ENCODE measurements at regions not wholly inside any gene's neighbourhood (a gene's known extent, or its start where the extent isn't known, plus 50 kb on each side); places are given as distances from the start of the nearest gene placed in this dataset.

GRCh38 chr15:39331584-39331983, 249.3 kb upstream of the THBS1 start:
- H3K36me3 ChIP-seq (ENCODE audit: control insufficient read depth in 4 of 4, insufficient read depth in 4 of 4, low read length in 4 of 4) = no peaks in the 10 kb centered on the region
- no peaks in the 10 kb centered on the region for H3K27me3 ChIP-seq (ENCODE audit: control insufficient read depth in 3 of 3, insufficient read depth in 3 of 3, low read length in 2 of 3)
- peaks cover 0 to 2% (median 0%) of the 10 kb centered on the region in 5 donors for H3K4me1 ChIP-seq (ENCODE audit: control insufficient read depth in 5 of 5, insufficient read depth in 5 of 5, low read length in 5 of 5)
- no peak overlapping the region for H3K27ac ChIP-seq (ENCODE audit: low read depth in 1 of 2, low read length in 1 of 2)
- no peak overlapping the region for H3K4me3 ChIP-seq
- TF ChIP-seq CTCF (IDR thresholded peaks at IDR 0.05; ENCODE audit: control extremely low read depth, extremely low read depth) = no peak
- no peak for DNase-seq
- WGBS, 2 donors = 81 to 93% methylated on average over 3 of the region's 3 CpGs
- H3K9ac ChIP-seq (ENCODE audit: insufficient read depth in 1 of 2, low read length in 2 of 2) = no peak overlapping the region
- no peak for ATAC-seq (ENCODE audit: insufficient read depth, low FRiP score)
- no peaks in the 10 kb centered on the region for H3K9me3 ChIP-seq (ENCODE audit: control insufficient read depth in 4 of 4, insufficient read depth in 3 of 4, low read length in 3 of 4)

- H3K4me1 ChIP-seq (ENCODE audit: control insufficient read depth in 5 of 5, insufficient read depth in 5 of 5, low read length in 5 of 5) = peaks cover 0 to 4% (median 0%) of the 10 kb centered on the region in 5 donors
- no peaks in the 10 kb centered on the region for H3K27me3 ChIP-seq (ENCODE audit: control insufficient read depth in 3 of 3, insufficient read depth in 3 of 3, low read length in 2 of 3)
- H3K36me3 ChIP-seq (ENCODE audit: control insufficient read depth in 4 of 4, insufficient read depth in 4 of 4, low read length in 4 of 4) = no peaks in the 10 kb centered on the region
- H3K9me3 ChIP-seq (ENCODE audit: control insufficient read depth in 4 of 4, insufficient read depth in 3 of 4, low read length in 3 of 4) = no peaks in the 10 kb centered on the region
- H3K27ac ChIP-seq (ENCODE audit: low read depth in 1 of 2, low read length in 1 of 2) = no peak overlapping the region
- DNase-seq (no peak), ATAC-seq (ENCODE audit: insufficient read depth, low FRiP score) (no peak)
- WGBS, 2 donors = 73 to 85% methylated on average over 5 of the region's 5 CpGs
- TF ChIP-seq CTCF (IDR thresholded peaks at IDR 0.05; ENCODE audit: control extremely low read depth, extremely low read depth) = no peak
- H3K9ac ChIP-seq (ENCODE audit: insufficient read depth in 1 of 2, low read length in 2 of 2) = no peak overlapping the region
- no peak overlapping the region for H3K4me3 ChIP-seq
Measured at GRCh38 chr15:39332846-39333245, 248.0 kb upstream of the THBS1 start.

- H3K9me3 ChIP-seq (ENCODE audit: control insufficient read depth in 4 of 4, insufficient read depth in 3 of 4, low read length in 3 of 4) = no peaks in the 10 kb centered on the region
- H3K27me3 ChIP-seq (ENCODE audit: control insufficient read depth in 3 of 3, insufficient read depth in 3 of 3, low read length in 2 of 3) = no peaks in the 10 kb centered on the region
- H3K36me3 ChIP-seq (ENCODE audit: control insufficient read depth in 4 of 4, insufficient read depth in 4 of 4, low read length in 4 of 4) = no peaks in the 10 kb centered on the region
- DNase-seq (no peak), ATAC-seq (ENCODE audit: insufficient read depth, low FRiP score) (no peak)
- no peak overlapping the region for H3K27ac ChIP-seq (ENCODE audit: low read depth in 1 of 2, low read length in 1 of 2)
- no peak for TF ChIP-seq CTCF (IDR thresholded peaks at IDR 0.05; ENCODE audit: control extremely low read depth, extremely low read depth)
- WGBS, 2 donors = 91 to 95% methylated on average over 3 of the region's 3 CpGs
- H3K4me3 ChIP-seq = no peak overlapping the region
- no peak overlapping the region for H3K9ac ChIP-seq (ENCODE audit: insufficient read depth in 1 of 2, low read length in 2 of 2)
- H3K4me1 ChIP-seq (ENCODE audit: control insufficient read depth in 5 of 5, insufficient read depth in 5 of 5, low read length in 5 of 5) = peaks cover 0 to 4% (median 0%) of the 10 kb centered on the region in 5 donors
Measured at GRCh38 chr15:39333393-39333792, 247.5 kb upstream of the THBS1 start.

GRCh38 chr15:39333896-39334295, 247.0 kb upstream of the THBS1 start:
- H3K4me1 ChIP-seq (ENCODE audit: control insufficient read depth in 5 of 5, insufficient read depth in 5 of 5, low read length in 5 of 5) = peaks cover 0 to 6% (median 0%) of the 10 kb centered on the region in 5 donors
- 72 to 89% methylated on average over 4 of the region's 4 CpGs for WGBS, 2 donors
- no peaks in the 10 kb centered on the region for H3K9me3 ChIP-seq (ENCODE audit: control insufficient read depth in 4 of 4, insufficient read depth in 3 of 4, low read length in 3 of 4)

More at GRCh38 chr15:39333896-39334295, 247.0 kb upstream of the THBS1 start:
- Histone ChIP-seq H3K9ac (ENCODE audit: insufficient read depth in 1 of 2, low read length in 2 of 2) (no peak overlapping the region), H3K27ac (ENCODE audit: low read depth in 1 of 2, low read length in 1 of 2) (no peak overlapping the region), H3K4me3 (no peak overlapping the region), H3K36me3 (ENCODE audit: control insufficient read depth in 4 of 4, insufficient read depth in 4 of 4, low read length in 4 of 4) (no peaks in the 10 kb centered on the region), H3K27me3 (ENCODE audit: control insufficient read depth in 3 of 3, insufficient read depth in 3 of 3, low read length in 2 of 3) (no peaks in the 10 kb centered on the region)
- ATAC-seq (ENCODE audit: insufficient read depth, low FRiP score) = no peak
- TF ChIP-seq CTCF (IDR thresholded peaks at IDR 0.05; ENCODE audit: control extremely low read depth, extremely low read depth) = no peak
- no peak for DNase-seq
